WERI-Rb-1 (cell line): ENCODE measurements at regions not wholly inside any gene's neighbourhood (a gene's known extent, or its start where the extent isn't known, plus 50 kb on each side); places are given as distances from the start of the nearest gene placed in this dataset.
A peak's percentile ranks its signal among the peaks of the same experiment; 100 is the strongest.

ENCODE experiments used
- DNase-seq: peaks from one replicate; pipeline ENCODE4 v3.0.0-alpha.2; 2020
- H3K27ac ChIP-seq: fragments of 250-450 bp; sonication (Bioruptor Pico); 2 replicates; pipeline ENCODE4 v1.5.1; 2020; ENCODE audit warnings: mild to moderate bottlenecking, moderate library complexity
- H3K27me3 ChIP-seq: fragments of 250-450 bp; sonication (Bioruptor Pico); 2 replicates; pipeline ENCODE4 v1.5.1; 2021; ENCODE audit warnings: mild to moderate bottlenecking, low read depth, moderate library complexity; ENCODE audit not compliant: insufficient read depth, severe bottlenecking
- H3K36me3 ChIP-seq: fragments of 250-450 bp; sonication (Bioruptor Pico); 2 replicates; pipeline ENCODE4 v1.5.1; 2020; ENCODE audit warnings: mild to moderate bottlenecking, moderate library complexity
- H3K4me3 ChIP-seq: 2 replicates; pipeline ENCODE4 v1.5.1; 2011; ENCODE audit warnings: low read depth, mild to moderate bottlenecking, control low read depth, low read length
- H3K9me3 ChIP-seq: fragments of 250-450 bp; sonication (Bioruptor Pico); 2 replicates; pipeline ENCODE4 v1.5.1; 2021; ENCODE audit warnings: mild to moderate bottlenecking, moderate library complexity; ENCODE audit not compliant: severe bottlenecking
- CTCF ChIP-seq: IDR thresholded peaks from 2 replicates; pipeline ENCODE4 v1.5.1; 2011; ENCODE audit warnings: low read depth, mild to moderate bottlenecking, control low read depth, inconsistent platforms, low read length

DNA sequence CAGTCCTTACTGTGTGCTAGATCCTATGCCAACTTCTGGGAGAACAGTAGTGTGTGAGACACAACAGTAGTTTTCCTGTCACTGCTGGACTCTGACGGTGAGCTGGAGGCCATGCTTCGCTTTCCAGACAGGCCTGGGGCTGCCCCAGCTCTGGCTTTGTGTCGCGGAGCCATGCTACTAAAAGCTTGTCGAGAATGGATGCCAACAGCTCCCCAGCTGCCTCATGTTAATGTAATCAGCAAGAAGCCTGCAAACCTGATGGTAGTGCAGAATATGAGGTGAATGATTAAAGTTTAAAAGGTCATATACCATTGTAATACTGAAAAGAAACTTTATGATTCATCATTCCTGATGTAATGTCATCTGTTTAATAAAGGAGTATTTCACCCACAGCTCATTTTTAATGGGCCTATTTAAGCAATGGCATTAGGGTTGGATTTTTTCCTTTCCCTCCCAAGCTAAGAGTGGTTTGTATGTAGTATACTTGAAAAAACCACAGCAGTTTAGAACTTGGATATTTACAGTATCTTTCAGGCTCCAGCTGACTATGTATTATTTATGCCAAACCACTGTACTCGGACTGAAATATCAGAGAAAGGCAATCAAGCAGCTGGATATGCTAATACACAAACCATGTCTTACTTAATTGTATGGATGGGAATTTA is 343.0 kb downstream of the NUF2 start:
- no peak overlapping the region for H3K4me3 ChIP-seq
- H3K36me3 ChIP-seq, result no peaks in the 10 kb centered on the region
- no peaks in the 10 kb centered on the region for H3K27me3 ChIP-seq
- no peak for DNase-seq
- peaks cover 3% of the 10 kb centered on the region for H3K9me3 ChIP-seq
- no peak for TF ChIP-seq CTCF
- no peak overlapping the region for H3K27ac ChIP-seq

- DNase-seq, result no peak
- TF ChIP-seq CTCF, result no peak
- H3K27me3 ChIP-seq, result no peaks in the 10 kb centered on the region
These were observed 346.7 kb downstream of the NUF2 start for GRCh38 chr1:163668472-163668871.

GRCh38 chr1:163670989-163671757 is 349.4 kb downstream of the NUF2 start:
- Histone ChIP-seq H3K36me3 (no peaks in the 10 kb centered on the region), H3K27me3 (no peaks in the 10 kb centered on the region), H3K27ac (peak overlapping the region; percentile 97), H3K9me3 (no peaks in the 10 kb centered on the region), H3K4me3 (no peak overlapping the region)
- no peak for DNase-seq
- no peak for TF ChIP-seq CTCF

More at GRCh38 chr1:163668472-163668871, 346.7 kb downstream of the NUF2 start:
- Histone ChIP-seq H3K4me3 (no peak overlapping the region), H3K36me3 (no peaks in the 10 kb centered on the region), H3K9me3 (peaks cover 3% of the 10 kb centered on the region), H3K27ac (no peak overlapping the region)

DNA sequence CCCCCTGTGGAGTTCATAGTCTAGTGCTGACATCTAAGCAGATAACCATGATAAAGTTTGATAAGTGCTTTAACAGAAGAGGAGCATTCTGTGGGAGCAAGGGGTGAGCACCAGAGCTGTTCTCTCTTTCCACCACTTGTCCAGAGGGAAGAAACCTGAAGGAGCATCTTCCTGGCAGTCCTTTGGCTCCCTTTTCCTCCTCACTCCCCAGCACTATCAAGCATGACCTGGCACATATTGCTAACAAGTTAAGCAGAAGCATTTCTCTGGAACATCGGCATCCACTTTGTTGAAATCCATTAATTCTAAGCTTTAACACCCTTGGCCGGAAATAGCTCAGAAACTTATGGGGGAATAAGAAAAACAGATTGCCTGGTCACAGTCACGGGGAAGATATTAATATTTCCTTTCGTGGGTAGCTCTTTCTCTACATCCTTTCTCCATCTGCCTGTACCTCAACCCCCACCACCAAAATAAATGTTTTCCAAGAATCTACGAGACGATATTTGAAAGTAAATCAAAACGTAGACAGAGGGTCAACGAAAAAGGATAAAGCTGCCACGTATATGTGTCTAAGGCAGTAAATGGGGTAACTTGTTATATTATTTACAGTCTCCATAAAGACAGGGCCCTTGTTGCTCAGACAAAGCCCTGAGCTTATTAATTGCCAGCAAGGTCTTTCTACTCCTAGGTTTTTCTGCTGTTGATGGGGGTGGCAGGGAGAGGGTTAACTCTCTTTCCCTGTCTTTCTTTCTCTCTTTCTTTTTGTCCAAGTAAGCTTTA is 351.4 kb downstream of the NUF2 start:
- no peaks in the 10 kb centered on the region for H3K36me3 ChIP-seq
- no peaks in the 10 kb centered on the region for H3K27me3 ChIP-seq
- H3K27ac ChIP-seq, result peak overlapping the region; percentile 97
- peak overlapping the region; percentile 40 for H3K4me3 ChIP-seq
- H3K9me3 ChIP-seq, result no peaks in the 10 kb centered on the region
- DNase-seq, result peak; percentile 56
- no peak for TF ChIP-seq CTCF

DNA sequence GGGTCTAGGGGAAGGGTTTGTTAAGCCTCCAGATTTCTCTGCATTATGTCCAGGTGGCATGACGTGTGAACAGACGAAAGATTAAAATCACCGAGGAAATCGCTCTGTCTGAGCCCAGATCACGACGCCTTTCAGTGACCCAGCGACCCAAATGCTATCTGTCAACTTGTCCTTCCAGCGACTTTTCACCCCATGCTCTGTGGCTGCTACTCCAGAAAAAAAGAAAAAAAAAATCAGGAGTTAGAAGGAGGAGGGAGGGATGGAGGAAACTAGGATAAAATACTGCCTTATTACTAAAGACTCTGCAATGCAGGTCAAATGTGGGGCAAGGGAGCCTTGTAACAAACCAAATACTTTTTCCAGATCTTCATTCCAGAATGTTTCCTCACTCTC is 352.0 kb downstream of the NUF2 start:
- Histone ChIP-seq H3K4me3 (peak overlapping the region; percentile 40), H3K9me3 (no peaks in the 10 kb centered on the region), H3K36me3 (no peaks in the 10 kb centered on the region), H3K27me3 (no peaks in the 10 kb centered on the region), H3K27ac (peak overlapping the region; percentile 97)
- peak; percentile 97 for DNase-seq
- no peak for TF ChIP-seq CTCF
